ENCODE measurements at regions not wholly inside any gene's neighbourhood (a gene's known extent, or its start where the extent isn't known, plus 50 kb on each side); places are given as distances from the start of the nearest gene placed in this dataset.
"Not testable (repeated sequence)": the region's sequence is repeated elsewhere in the genome, so short reads cannot be mapped to it uniquely, and the experiment has no call there.

DNA sequence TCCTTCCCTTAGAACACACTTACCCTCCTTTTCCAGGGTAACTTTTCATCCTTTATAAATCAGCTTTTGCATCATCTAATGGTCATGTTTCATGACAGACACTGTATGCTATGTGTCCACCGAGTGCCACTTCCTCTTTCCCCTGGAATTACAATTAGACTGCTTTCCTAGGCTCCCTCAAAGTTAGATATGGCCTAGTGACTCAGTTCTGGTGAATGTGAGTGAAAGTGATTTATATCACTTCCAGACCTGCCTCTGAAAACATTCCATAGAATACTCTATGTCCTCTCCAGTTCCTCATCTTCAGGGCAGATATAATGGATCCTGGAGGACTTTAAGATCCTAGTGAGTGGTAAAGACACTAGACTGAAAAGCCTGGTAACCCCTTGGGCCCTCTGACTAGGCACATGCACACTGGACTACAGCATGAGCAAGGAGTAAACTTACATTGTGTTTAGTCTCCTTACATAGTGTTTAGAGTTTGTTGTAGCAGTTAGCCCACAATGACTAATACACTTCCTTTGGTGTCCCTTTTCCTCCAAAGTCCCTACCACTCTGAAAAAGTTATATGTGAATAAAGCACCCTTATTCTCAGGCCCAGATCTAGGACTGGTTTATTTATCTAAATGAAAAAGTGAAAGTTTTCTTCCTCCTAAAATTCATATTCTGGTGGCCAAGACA, 59.3 kb downstream of the GPR88 start:
- H3K9me3 Mint-ChIP-seq: peaks cover 13% of the 10 kb centered on the region
- ATAC-seq: no peak
- no peak overlapping the region for H3K4me3 Mint-ChIP-seq
- H3K27me3 Mint-ChIP-seq: no peaks in the 10 kb centered on the region
- H3K36me3 Mint-ChIP-seq (ENCODE audit: low read depth): peaks cover 2% of the 10 kb centered on the region
- DNase-seq: no peak
- no peaks in the 10 kb centered on the region for H3K4me1 Mint-ChIP-seq
- H3K27ac Mint-ChIP-seq: no peak overlapping the region

DNA sequence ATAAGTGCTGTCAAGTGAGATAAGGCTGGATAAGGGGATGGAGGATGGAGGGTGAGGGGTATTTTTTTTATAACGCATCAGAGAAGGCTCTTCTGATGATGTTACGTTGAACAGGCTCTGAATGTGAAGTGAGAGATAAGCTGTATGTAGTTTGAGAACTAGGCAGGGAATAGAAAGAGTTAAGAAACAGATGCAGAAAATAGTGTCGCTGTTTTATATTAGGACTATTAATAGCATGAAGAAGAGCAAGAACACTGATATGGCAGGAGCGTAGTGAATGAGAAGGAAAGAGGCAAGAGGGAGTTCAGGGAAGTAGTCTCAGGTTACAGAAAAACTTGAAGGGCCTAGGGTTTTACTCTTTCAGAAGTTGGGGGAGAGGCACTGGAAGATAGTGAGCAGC, 59.8 kb downstream of the GPR88 start:
- H3K4me1 Mint-ChIP-seq: no peaks in the 10 kb centered on the region
- DNase-seq: no peak
- H3K9me3 Mint-ChIP-seq: peaks cover 17% of the 10 kb centered on the region
- no peaks in the 10 kb centered on the region for H3K27me3 Mint-ChIP-seq
- H3K27ac Mint-ChIP-seq: no peak overlapping the region
- peaks cover 2% of the 10 kb centered on the region for H3K36me3 Mint-ChIP-seq (ENCODE audit: low read depth)
- no peak for ATAC-seq
- no peak overlapping the region for H3K4me3 Mint-ChIP-seq

DNA sequence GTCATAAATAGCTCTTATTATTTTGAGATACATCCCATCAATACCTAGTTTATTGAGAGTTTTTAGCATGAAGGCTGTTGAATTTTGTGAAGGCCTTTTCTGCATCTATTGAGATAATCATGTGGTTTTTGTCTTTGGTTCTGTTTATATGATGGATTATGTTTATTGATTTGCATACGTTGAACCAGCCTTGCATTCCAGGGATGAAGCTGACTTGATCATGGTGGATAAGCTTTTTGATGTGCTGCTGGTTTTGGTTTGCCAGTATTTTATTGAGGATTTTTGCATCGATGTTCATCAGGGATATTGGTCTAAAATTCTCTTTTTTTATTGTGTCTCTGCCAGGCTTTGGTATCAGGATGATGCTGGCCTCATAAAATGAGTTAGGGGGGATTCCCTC, 62.4 kb downstream of the GPR88 start:
- H3K4me3 Mint-ChIP-seq; H3K27me3 Mint-ChIP-seq; H3K4me1 Mint-ChIP-seq; DNase-seq; ATAC-seq; H3K27ac Mint-ChIP-seq; H3K36me3 Mint-ChIP-seq (ENCODE audit: low read depth): not testable (repeated sequence)
- peaks cover 24% of the 10 kb centered on the region for H3K9me3 Mint-ChIP-seq

DNA sequence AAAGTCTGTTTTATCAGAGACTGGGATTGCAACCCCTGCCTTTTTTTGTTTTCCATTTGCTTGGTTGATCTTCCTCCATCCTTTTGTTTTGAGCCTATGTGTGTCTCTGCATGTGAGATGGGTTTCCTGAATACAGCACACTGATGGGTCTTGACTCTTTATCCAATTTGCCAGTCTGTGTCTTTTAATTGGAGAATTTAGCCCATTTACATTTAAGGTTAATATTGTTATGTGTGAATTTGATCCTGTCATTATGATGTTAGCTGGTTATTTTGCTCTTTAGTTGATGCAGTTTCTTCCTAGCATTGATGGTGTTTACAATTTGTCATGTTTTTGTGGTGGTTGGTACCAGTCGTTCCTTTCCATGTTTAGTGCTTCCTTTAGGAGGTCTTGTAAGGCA, 64.1 kb downstream of the GPR88 start:
- not testable (repeated sequence) for H3K27me3 Mint-ChIP-seq; H3K4me1 Mint-ChIP-seq; H3K27ac Mint-ChIP-seq; H3K4me3 Mint-ChIP-seq; H3K36me3 Mint-ChIP-seq (ENCODE audit: low read depth); ATAC-seq; DNase-seq
- H3K9me3 Mint-ChIP-seq: peaks cover 24% of the 10 kb centered on the region

DNA sequence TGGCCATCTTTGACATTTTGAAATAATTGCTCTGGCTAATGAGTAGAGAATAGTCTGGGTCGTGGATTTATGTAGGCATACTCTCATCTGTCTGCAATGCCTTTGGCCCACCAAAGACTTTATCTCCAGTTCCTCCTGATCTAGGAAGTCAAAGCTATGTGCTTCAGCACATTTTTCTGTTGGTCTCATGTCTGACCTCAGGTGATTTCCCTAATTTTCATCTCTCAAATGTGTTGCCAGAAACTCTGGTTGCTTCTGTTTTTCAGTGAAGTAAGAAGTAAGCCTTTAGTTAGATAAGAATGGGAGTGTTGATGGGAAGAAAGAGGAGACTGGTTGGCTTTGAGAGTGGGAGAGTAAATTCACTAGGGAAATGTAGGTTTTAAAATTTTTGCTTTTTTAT, 66.4 kb downstream of the GPR88 start:
- no peak for ATAC-seq
- Mint-ChIP-seq H3K27me3 (peaks cover 7% of the 10 kb centered on the region), H3K27ac (no peak overlapping the region), H3K4me1 (no peaks in the 10 kb centered on the region), H3K4me3 (no peak overlapping the region), H3K9me3 (peaks cover 20% of the 10 kb centered on the region), H3K36me3 (ENCODE audit: low read depth) (no peaks in the 10 kb centered on the region)
- no peak for DNase-seq

DNA sequence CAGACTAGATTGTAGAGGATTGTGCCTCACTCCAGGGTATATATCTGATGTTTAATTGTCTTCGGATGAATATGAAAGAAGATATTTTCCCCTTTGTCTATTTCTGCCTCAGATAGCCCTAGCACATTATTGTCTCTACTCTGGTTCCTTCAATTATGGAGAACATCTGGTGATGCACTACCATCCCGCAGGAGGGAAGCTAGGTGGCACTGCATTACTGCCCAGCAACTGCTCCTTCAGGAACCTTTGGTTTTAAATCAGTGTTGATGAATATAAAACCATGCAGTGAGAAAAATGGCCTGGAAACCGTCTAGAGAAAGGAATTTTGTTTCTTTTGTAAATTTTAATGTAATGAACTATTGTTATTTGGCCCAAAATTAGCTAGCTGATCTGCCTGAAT, 68.5 kb downstream of the GPR88 start:
- Mint-ChIP-seq H3K27me3 (peaks cover 9% of the 10 kb centered on the region), H3K36me3 (ENCODE audit: low read depth) (no peaks in the 10 kb centered on the region), H3K9me3 (peaks cover 19% of the 10 kb centered on the region), H3K4me1 (no peaks in the 10 kb centered on the region), H3K4me3 (no peak overlapping the region), H3K27ac (no peak overlapping the region)
- no peak for DNase-seq
- peak; percentile 61 for ATAC-seq

DNA sequence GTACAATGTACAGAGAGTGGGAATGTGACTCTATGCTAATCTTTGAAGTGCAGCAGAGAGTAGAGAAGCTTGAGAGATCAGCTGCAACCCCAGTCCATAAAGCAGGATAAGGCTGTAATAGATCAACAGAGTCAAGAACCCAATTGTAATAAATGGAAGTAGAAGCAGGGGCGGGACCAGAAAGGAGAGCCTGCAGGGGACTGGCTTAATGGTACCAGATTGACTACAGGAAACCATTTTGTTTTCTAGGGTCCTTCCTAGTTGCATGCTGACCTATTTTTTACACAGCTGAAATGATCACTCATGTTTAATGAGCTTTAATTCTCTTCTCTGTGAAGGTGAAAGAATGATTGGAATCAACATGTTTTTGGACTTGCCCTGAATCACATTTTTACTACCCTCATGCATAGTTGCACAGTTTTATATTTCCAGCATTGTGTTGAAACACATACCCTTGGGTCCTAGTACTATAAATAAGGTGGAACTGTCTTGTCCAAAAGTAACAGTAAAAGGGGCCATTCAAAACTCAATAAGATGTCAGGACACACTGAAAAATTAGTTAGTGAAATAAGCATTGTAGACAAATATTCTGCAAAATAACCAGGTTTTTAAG, 69.8 kb downstream of the GPR88 start:
- Mint-ChIP-seq H3K9me3 (peaks cover 7% of the 10 kb centered on the region), H3K27ac (no peak overlapping the region), H3K4me1 (no peaks in the 10 kb centered on the region), H3K27me3 (peaks cover 9% of the 10 kb centered on the region), H3K36me3 (ENCODE audit: low read depth) (no peaks in the 10 kb centered on the region), H3K4me3 (no peak overlapping the region)
- ATAC-seq: no peak
- DNase-seq: no peak

DNA sequence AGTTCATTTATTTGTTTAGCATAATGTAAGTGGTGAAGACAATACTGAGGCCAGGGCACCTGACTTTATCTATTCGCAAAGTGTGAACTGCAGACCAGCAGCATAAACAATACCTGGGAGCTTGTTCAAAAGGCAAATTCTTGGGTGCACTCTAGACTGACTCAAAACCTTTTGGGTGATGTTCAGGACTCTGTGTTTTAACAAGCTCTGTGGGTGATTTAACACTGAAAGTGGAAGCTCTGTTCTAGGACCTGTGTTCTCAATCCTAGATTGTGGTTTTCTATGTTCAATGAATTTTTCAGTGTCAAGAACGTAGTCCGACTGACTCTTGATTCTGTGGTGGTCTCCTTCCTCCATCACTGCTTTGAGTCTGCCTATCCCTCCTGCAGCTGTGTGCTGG, 71.9 kb downstream of the GPR88 start:
- Mint-ChIP-seq H3K27me3 (peaks cover 9% of the 10 kb centered on the region), H3K9me3 (no peaks in the 10 kb centered on the region), H3K36me3 (ENCODE audit: low read depth) (no peaks in the 10 kb centered on the region), H3K4me3 (no peak overlapping the region), H3K4me1 (peaks cover 10% of the 10 kb centered on the region), H3K27ac (no peak overlapping the region)
- DNase-seq: no peak
- ATAC-seq: no peak

DNA sequence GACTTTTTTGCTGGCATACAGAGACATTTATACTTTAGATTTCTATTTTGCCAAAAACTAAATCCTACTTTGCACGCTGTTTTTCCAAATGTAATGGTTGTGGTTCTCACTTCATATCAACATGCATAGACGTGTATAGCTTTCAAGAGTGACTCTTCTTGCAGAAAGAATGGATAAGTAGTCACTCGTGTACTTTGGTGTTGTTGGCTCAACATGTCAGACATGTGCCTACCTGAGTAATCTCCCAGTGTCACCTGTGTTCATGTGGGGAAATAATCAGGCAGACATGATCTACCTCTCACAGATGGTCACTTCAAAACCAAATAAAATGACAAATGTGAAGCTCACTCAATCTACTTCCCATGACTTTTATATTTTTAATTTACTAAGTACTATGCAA, 73.1 kb downstream of the GPR88 start:
- Mint-ChIP-seq H3K27ac (no peak overlapping the region), H3K4me3 (no peak overlapping the region), H3K4me1 (peaks cover 12% of the 10 kb centered on the region), H3K36me3 (ENCODE audit: low read depth) (no peaks in the 10 kb centered on the region), H3K27me3 (peaks cover 3% of the 10 kb centered on the region), H3K9me3 (no peaks in the 10 kb centered on the region)
- no peak for ATAC-seq
- no peak for DNase-seq

DNA sequence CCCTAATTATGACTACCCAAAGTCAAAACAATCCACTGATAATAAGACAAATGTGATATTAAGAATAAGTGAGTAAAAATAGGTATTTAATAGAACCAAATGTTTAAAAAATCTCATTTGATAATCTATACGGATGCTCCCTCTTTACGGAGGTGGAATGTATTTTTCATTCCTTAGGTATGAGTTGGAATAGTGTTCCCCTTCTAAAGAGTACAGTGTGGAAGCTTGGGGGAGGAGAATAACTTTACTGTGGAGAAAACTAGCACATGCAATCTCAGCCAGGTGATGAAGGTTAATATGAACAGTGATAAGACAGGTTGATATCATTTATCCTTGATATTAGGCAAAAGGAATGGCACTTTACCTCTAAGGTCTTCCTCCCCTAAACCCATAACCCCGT, 74.6 kb downstream of the GPR88 start:
- no peak overlapping the region for H3K27ac Mint-ChIP-seq
- no peak for ATAC-seq
- H3K9me3 Mint-ChIP-seq: no peaks in the 10 kb centered on the region
- no peaks in the 10 kb centered on the region for H3K36me3 Mint-ChIP-seq (ENCODE audit: low read depth)
- H3K4me1 Mint-ChIP-seq: peaks cover 12% of the 10 kb centered on the region
- no peak overlapping the region for H3K4me3 Mint-ChIP-seq
- no peak for DNase-seq
- peaks cover 2% of the 10 kb centered on the region for H3K27me3 Mint-ChIP-seq

DNA sequence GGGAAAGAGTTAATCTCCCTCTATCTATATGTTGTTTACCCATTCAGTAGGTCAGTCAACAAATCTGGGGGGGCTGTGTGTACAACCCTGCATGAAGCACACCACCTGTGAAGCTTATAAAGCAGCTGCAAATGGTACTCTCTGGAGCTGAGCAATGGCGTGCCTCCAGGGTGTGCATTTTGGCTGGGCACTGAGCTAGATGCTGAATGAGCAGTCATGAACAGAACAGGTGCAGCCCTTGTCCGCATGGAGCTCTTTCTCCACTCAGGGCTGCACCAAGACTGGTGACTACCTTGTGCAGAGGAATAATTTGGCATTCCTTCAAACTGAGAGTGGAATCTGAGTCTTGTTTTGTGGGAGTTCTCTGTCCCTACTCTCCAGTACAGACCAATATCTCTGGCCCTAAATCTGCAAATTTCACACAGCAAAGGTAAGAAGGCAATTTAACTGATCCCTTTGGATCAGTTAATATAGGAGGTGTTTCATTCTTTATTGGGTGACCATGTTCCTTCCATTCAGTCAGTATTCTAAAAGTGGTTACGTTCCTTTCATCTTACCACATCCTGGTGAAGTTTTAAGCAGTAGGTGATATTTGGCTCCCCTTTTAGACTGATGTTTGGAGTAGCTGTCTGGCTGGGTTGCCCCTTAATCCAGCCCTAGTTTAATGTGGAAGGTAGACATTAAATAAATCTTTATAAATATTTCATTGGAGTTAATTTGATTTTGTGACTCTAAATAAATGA, 76.0 kb downstream of the GPR88 start:
- H3K27ac Mint-ChIP-seq: no peak overlapping the region
- no peaks in the 10 kb centered on the region for H3K9me3 Mint-ChIP-seq
- DNase-seq (no peak), ATAC-seq (peak; percentile 67)
- H3K4me1 Mint-ChIP-seq: peaks cover 12% of the 10 kb centered on the region
- H3K36me3 Mint-ChIP-seq (ENCODE audit: low read depth): no peaks in the 10 kb centered on the region
- peaks cover 2% of the 10 kb centered on the region for H3K27me3 Mint-ChIP-seq
- H3K4me3 Mint-ChIP-seq: no peak overlapping the region

DNA sequence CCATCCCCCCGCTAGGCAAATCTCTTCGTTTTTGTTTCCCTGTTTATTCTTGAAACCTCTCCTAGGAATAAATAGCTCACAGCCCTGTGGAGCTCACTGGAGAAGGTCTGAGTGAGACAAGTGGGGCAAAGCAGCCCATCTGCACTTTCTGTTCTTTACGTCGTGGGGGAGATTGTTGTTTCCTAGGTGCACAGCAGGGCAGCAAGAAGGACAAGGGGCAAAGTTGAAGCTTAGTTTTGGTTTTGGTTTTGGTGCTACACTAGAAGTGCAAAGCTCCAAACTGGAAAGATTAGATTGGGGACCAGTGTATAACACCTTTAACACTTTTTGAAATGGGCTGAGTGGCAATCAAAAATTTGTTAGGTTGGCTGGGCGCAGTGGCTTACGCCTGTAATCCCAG, 76.6 kb downstream of the GPR88 start:
- Mint-ChIP-seq H3K27ac (peak overlapping the region; percentile 63), H3K9me3 (no peaks in the 10 kb centered on the region), H3K27me3 (peaks cover 2% of the 10 kb centered on the region), H3K36me3 (ENCODE audit: low read depth) (no peaks in the 10 kb centered on the region), H3K4me3 (peak overlapping the region; percentile 16), H3K4me1 (peaks cover 12% of the 10 kb centered on the region)
- DNase-seq (no peak), ATAC-seq (peak; percentile 39)

DNA sequence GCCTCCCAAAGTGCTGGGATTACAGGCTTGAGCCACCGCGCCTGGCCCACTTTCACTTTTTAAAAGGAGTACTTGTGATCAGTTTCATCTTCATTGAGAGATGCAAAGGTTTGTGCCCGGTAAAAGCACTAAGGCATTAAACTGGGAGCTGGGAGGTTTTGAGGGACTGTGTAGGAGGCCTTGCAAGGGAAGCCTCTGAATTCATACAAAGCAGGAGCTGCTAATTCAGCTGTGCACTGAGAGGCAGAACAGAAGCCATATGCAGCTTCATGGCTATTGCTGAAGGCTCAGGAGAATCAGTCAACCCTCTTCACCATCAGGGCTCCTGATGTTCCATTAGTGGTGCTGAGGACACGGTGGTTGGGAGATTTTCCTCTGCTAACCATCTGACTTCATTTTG, 77.7 kb downstream of the GPR88 start:
- no peak overlapping the region for H3K27ac Mint-ChIP-seq
- H3K9me3 Mint-ChIP-seq: no peaks in the 10 kb centered on the region
- DNase-seq (no peak), ATAC-seq (no peak)
- peaks cover 12% of the 10 kb centered on the region for H3K4me1 Mint-ChIP-seq
- H3K27me3 Mint-ChIP-seq: peaks cover 2% of the 10 kb centered on the region
- H3K36me3 Mint-ChIP-seq (ENCODE audit: low read depth): no peaks in the 10 kb centered on the region
- no peak overlapping the region for H3K4me3 Mint-ChIP-seq

DNA sequence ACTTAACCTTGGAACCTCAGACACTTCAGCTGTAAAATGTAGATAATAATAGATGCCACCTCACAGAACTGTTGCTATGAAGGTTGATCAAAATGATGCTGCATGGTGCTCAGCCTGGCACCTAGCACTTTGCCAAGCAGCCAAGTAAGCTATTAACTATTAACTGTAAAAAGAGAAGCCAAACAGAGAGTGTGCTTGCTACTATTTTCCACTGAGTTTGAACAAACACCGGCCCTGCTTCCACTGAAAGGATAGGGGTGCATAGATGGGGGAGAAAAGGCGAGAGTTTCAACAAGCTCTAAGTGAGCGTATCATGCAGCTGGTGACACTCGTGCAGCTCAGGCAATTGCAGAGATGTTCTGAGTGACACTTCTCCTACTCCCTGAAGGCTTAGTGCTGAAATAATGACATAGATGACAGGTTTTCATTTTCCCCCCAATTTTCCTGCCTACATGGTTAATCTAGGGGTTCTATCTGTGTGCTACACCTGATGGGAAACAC, 78.2 kb downstream of the GPR88 start:
- H3K27me3 Mint-ChIP-seq: peaks cover 2% of the 10 kb centered on the region
- peaks cover 12% of the 10 kb centered on the region for H3K4me1 Mint-ChIP-seq
- no peak overlapping the region for H3K27ac Mint-ChIP-seq
- H3K9me3 Mint-ChIP-seq: no peaks in the 10 kb centered on the region
- no peak overlapping the region for H3K4me3 Mint-ChIP-seq
- no peak for DNase-seq
- ATAC-seq: no peak
- H3K36me3 Mint-ChIP-seq (ENCODE audit: low read depth): no peaks in the 10 kb centered on the region

DNA sequence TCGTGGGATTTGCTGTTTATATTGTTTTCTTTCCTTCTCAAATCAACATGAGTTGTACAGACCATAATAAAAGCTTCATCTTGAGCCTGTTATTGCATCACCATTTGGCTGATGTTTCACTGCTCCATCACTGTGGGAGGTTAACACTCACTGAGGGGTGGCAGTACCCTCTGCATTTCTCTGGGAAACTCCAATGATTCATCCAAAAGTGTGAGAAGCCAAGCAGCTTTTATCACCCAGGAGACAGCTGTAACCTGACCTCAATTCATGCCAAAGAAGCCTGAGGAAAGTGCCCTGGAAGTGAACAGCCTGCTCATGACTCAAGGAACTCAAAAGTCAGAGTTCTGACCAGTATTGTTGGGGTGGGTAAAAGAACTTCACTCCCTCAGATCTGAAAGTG, 84.1 kb downstream of the GPR88 start:
- no peaks in the 10 kb centered on the region for H3K9me3 Mint-ChIP-seq
- peaks cover 2% of the 10 kb centered on the region for H3K27me3 Mint-ChIP-seq
- no peak overlapping the region for H3K4me3 Mint-ChIP-seq
- DNase-seq (no peak), ATAC-seq (peak; percentile 92)
- peaks cover 19% of the 10 kb centered on the region for H3K4me1 Mint-ChIP-seq
- no peaks in the 10 kb centered on the region for H3K36me3 Mint-ChIP-seq (ENCODE audit: low read depth)
- no peak overlapping the region for H3K27ac Mint-ChIP-seq
